ENCODE measurements at regions not wholly inside any gene's neighbourhood (a gene's known extent, or its start where the extent isn't known, plus 50 kb on each side); places are given as distances from the start of the nearest gene placed in this dataset.
"Not testable (repeated sequence)": the region's sequence is repeated elsewhere in the genome, so short reads cannot be mapped to it uniquely, and the experiment has no call there.

GRCh38 chr5:81830596-81830995 lies 79.7 kb upstream of the SSBP2 start:
- in situ Hi-C loops (cut with HindIII; ENCODE audit: low sequenced_read_pairs): loop anchor here (10.0 kb wide), 1 partner anchor 56 kb away; no protein-coding TSS in a partner anchor

DNA sequence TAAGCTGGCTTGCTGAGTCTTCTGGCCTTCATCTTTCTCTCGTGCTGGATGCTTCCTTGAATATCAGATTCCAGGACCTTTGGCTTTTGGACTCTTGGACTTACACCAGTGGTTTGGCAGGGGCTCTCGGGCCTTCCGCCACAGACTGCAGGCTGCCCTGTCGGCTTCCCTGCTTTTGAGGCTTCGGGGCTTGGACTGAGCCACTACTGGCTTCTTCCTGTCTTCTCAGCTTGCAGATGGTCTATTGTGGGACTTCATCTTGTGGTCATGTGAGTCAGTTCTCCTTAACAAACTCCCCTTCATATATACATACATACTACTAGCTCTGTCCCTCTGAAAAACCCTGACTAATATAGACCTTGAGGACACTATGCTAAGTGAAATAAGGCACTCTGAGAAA lies 78.3 kb upstream of the SSBP2 start:
- in situ Hi-C loops (cut with HindIII; ENCODE audit: low sequenced_read_pairs): no loop called here

GRCh38 chr5:81827500-81827899 lies 76.6 kb upstream of the SSBP2 start:
- in situ Hi-C loops (cut with HindIII; ENCODE audit: low sequenced_read_pairs): no loop called here

DNA sequence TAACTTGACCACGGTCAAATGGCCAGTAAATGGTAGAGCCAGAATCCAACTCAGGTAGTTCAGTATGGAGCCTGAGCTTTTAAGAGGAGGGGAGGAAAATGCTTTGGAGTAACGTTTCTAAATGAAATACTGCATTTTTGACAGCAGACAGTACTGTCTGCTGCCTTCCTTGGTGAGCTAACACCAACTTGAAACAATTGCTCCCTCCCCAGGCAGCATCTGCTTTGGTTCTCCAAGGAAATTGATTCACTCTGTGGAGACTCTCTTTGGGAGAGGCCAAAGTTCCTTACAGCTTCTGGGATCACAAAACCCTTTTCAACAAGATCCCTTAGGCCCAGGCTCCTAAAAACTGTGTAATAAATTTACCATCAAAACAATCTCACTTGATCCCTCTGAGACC lies 75.2 kb upstream of the SSBP2 start:
- in situ Hi-C loops (cut with HindIII; ENCODE audit: low sequenced_read_pairs): no loop called here

GRCh38 chr5:81825237-81825636 lies 74.3 kb upstream of the SSBP2 start:
- in situ Hi-C loops (cut with HindIII; ENCODE audit: low sequenced_read_pairs): no loop called here

- in situ Hi-C loops (cut with HindIII; ENCODE audit: low sequenced_read_pairs): not testable (repeated sequence)
Observed at GRCh38 chr5:81823736-81824135, 72.8 kb upstream of the SSBP2 start.

DNA sequence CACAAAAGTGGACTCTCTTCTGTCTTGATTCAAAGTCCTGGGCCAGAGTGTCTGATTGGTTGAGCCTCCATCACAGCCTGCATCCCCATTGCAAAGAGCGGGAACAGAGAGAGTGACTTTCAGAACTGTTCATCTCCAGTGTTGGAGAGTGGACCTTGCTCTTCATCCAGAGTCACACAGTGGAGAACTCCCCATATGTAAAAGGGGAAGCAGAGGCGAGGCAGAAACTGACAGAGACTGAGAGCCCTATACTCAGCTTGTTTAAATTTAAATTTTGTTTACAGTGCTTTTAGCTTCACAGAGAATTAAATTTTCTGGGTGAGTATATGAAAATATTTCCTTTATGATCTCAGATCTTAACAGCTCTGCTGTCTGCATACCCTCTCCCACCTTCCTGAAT lies 70.0 kb upstream of the SSBP2 start:
- in situ Hi-C loops (cut with HindIII; ENCODE audit: low sequenced_read_pairs): no loop called here

DNA sequence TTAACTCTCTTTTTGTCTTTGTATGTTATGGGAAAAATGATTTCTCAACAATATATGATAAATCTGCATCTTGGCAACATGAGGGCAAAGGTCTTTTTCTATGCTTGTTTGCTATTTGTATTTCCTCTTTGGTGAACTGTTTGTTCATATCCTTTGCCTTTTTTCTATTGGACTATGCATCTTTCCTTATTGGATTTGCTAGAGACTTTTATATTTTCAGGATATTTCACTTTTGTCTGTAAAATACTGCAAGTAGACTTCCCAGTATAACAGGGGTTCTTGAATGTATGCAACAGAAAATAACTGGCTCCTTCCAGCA lies 69.4 kb upstream of the SSBP2 start:
- in situ Hi-C loops (cut with HindIII; ENCODE audit: low sequenced_read_pairs): no loop called here

- in situ Hi-C loops (cut with HindIII; ENCODE audit: low sequenced_read_pairs): no loop called here
Observed at GRCh38 chr5:81819556-81820317, 68.8 kb upstream of the SSBP2 start.

DNA sequence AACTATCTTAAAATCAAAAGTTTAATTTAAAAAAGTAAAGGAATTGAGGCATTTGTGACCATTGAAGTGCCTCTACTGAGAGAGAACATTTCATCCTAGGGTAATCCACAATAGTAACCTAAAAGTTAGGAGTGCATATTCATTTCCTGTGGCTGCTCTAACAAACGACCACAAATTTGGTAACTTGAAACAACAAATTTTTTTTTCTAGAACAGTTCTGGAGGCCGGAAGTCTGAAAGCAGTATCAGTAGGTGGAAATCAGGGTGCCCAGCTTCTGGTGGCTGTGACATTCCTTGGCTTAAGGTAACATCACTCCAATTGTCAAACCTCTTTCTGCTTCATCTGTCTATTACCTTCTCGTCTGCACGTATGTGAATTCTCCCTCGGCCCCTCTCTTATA lies 67.1 kb upstream of the SSBP2 start:
- in situ Hi-C loops (cut with HindIII; ENCODE audit: low sequenced_read_pairs): no loop called here

GRCh38 chr5:81817086-81817485 lies 66.2 kb upstream of the SSBP2 start:
- in situ Hi-C loops (cut with HindIII; ENCODE audit: low sequenced_read_pairs): no loop called here

DNA sequence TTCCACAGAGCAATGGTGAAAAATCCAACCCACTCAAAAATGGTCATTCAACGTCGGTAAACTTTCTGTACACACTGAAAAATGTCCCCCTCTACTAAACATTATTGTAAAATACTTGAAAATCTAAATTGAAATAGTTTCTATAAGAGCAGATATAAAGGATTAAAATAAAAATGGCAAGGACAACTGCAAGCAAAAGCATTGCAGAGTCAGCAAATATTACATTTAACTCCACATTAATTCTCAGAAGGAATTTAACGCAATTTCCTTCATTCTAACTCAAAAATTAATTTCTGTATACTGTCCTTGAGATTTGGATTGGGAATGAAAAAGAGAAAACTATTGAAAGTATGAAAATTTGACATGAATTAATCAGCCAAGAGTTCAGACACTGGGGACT lies 64.4 kb upstream of the SSBP2 start:
- in situ Hi-C loops (cut with HindIII; ENCODE audit: low sequenced_read_pairs): no loop called here

GRCh38 chr5:81808106-81808505 lies 57.2 kb upstream of the SSBP2 start:
- in situ Hi-C loops (cut with HindIII; ENCODE audit: low sequenced_read_pairs): no loop called here

DNA sequence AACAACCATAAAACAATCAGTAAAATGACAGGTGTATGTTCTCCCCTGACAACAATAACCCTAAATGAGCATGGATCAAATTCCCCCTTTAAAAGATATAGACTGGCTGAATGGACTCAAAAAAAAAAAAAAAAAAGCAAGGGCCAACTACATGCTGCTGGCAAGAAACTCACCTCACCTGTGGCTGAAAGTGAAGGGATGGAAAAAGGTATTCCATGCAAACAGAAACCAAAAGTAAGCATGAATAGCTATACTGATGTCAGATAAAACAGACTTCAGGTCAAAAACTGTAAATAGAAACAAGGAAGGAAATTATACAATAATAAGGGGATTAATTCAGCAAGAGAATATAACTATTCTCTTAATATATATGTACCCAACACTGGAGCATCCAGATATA lies 54.2 kb upstream of the SSBP2 start:
- in situ Hi-C loops (cut with HindIII; ENCODE audit: low sequenced_read_pairs): no loop called here

DNA sequence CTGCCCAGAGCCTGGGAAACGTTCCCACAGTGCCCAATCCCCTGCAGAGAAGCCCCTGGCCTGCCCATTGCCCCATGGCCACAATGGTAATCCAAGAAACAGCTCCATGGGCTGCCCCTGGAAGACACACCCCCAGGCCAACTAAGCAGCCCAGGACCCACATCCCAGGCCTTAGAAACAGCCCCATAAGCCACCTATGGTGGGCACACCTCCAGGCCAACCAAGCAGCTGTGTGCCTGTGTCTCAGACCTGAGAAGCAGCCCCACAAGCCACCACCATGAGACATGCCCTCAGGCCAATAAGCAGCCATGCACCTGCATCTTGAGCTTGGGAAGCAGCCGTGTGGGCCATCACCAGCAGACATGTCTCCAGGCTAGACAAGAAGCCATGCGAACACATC lies 52.9 kb upstream of the SSBP2 start:
- in situ Hi-C loops (cut with HindIII; ENCODE audit: low sequenced_read_pairs): no loop called here

- in situ Hi-C loops (cut with HindIII; ENCODE audit: low sequenced_read_pairs): no loop called here
Observed at GRCh38 chr5:81802625-81803024, 51.7 kb upstream of the SSBP2 start.

- in situ Hi-C loops (cut with HindIII; ENCODE audit: low sequenced_read_pairs): no loop called here
Observed at GRCh38 chr5:81802020-81802419, 51.1 kb upstream of the SSBP2 start.

- in situ Hi-C loops (cut with HindIII; ENCODE audit: low sequenced_read_pairs): no loop called here
Observed at GRCh38 chr5:81800797-81801196, 49.9 kb upstream of the SSBP2 start.
